DND-41 (cell line): ENCODE measurements at regions not wholly inside any gene's neighbourhood (a gene's known extent, or its start where the extent isn't known, plus 50 kb on each side); places are given as distances from the start of the nearest gene placed in this dataset.

ENCODE experiments used
- ATAC-seq: fragments of 200-7000 bp; cut with Tn5 transposase; 3 replicates; pipeline ENCODE4 v1.9.1; 2021; ENCODE audit warnings: low read depth; ENCODE audit not compliant: insufficient read depth
- DNase-seq: peaks from one replicate; pipeline ENCODE4 v3.0.0-alpha.2; 2020
- H2AFZ ChIP-seq: 2 replicates; pipeline ENCODE4 v1.6.0; 2012; ENCODE audit warnings: low read depth, low read length
- H3K27ac ChIP-seq: 2 replicates; pipeline ENCODE4 v1.5.1; 2012; ENCODE audit warnings: low read length, inconsistent platforms
- H3K27me3 ChIP-seq: fragments of 200-600 bp; sonication (generic); 2 replicates; pipeline ENCODE4 v1.6.0; 2012; ENCODE audit warnings: low read length, mild to moderate bottlenecking, inconsistent platforms; ENCODE audit not compliant: insufficient read depth, poor library complexity
- H3K36me3 ChIP-seq: 2 replicates; pipeline ENCODE4 v1.5.1; 2012; ENCODE audit warnings: low read length, inconsistent platforms; ENCODE audit not compliant: insufficient read depth
- H3K4me1 ChIP-seq: 2 replicates; pipeline ENCODE4 v1.5.1; 2012; ENCODE audit warnings: mild to moderate bottlenecking, low read length; ENCODE audit not compliant: insufficient read depth
- H3K4me2 ChIP-seq: 2 replicates; pipeline ENCODE4 v1.6.0; 2012; ENCODE audit warnings: mild to moderate bottlenecking, moderate library complexity, low read length, inconsistent platforms; ENCODE audit not compliant: insufficient read depth
- H3K4me3 ChIP-seq, 2 experiments: fragments of 200-600 bp in 1 of 2; shearing (Covaris generic) in 1 of 2; 2 replicates each; pipeline ENCODE4 v1.5.1; 2012 to 2016; ENCODE audit warnings: inconsistent platforms in 2 of 2, low read length in 2 of 2, mild to moderate bottlenecking in 2 of 2, low read depth in 1 of 2, moderate library complexity in 1 of 2
- H3K79me2 ChIP-seq: 2 replicates; pipeline ENCODE4 v1.6.0; 2012; ENCODE audit warnings: low read length, inconsistent platforms; ENCODE audit not compliant: insufficient read depth
- H3K9ac ChIP-seq: 2 replicates; pipeline ENCODE4 v1.6.0; 2012; ENCODE audit warnings: low read depth, mild to moderate bottlenecking, inconsistent platforms, low read length, moderate library complexity
- H3K9me3 ChIP-seq: 2 replicates; pipeline ENCODE4 v1.5.1; 2012; ENCODE audit warnings: low read length, moderate library complexity, mild to moderate bottlenecking, inconsistent platforms; ENCODE audit not compliant: insufficient read depth, severe bottlenecking
- H4K20me1 ChIP-seq: 2 replicates; pipeline ENCODE4 v1.6.0; 2012; ENCODE audit warnings: low read length; ENCODE audit not compliant: insufficient read depth
- EZH2 ChIP-seq: IDR thresholded peaks from 3 replicates; pipeline ENCODE4 v1.6.1; 2012; ENCODE audit warnings: borderline replicate concordance, low read depth, mild to moderate bottlenecking, moderate library complexity, low read length, inconsistent platforms; ENCODE audit not compliant: severe bottlenecking
- TF ChIP-seq, protein P1 (sequence below): IDR thresholded peaks from 2 replicates; pipeline ENCODE4 v1.5.1; 2012; ENCODE audit warnings: borderline replicate concordance, low read length, moderate library complexity, mild to moderate bottlenecking; ENCODE audit not compliant: poor library complexity, severe bottlenecking; ENCODE audit errors: extremely low read depth

DNA sequence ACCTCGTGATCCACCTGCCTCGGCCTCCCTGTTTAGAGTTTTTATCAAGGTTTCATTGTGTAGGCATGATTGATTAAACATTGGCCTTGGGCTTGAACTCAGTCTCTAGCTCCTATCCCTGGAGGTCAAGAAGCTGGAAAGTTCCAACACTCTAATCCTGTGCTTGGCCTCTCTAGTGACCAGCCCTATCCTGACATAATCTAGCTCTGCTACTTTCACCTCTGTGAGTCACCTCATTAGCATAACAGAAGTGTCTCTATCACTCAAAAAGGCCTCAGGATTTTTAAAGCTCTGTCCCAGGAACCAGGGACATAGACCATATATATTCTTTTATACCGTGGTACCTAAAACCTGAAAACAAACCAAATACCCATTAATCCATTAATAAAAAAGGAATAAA is 377.5 kb downstream of the CENPC start:
- no peak overlapping the region for H3K27ac ChIP-seq
- no peaks in the 10 kb centered on the region for H3K4me1 ChIP-seq
- H3K79me2 ChIP-seq: no peaks in the 10 kb centered on the region
- no peak overlapping the region for H3K4me2 ChIP-seq
- TF ChIP-seq, protein P1, sequence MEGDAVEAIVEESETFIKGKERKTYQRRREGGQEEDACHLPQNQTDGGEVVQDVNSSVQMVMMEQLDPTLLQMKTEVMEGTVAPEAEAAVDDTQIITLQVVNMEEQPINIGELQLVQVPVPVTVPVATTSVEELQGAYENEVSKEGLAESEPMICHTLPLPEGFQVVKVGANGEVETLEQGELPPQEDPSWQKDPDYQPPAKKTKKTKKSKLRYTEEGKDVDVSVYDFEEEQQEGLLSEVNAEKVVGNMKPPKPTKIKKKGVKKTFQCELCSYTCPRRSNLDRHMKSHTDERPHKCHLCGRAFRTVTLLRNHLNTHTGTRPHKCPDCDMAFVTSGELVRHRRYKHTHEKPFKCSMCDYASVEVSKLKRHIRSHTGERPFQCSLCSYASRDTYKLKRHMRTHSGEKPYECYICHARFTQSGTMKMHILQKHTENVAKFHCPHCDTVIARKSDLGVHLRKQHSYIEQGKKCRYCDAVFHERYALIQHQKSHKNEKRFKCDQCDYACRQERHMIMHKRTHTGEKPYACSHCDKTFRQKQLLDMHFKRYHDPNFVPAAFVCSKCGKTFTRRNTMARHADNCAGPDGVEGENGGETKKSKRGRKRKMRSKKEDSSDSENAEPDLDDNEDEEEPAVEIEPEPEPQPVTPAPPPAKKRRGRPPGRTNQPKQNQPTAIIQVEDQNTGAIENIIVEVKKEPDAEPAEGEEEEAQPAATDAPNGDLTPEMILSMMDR: no peak
- TF ChIP-seq EZH2: no peak
- no peak overlapping the region for H3K9ac ChIP-seq
- H3K36me3 ChIP-seq: no peaks in the 10 kb centered on the region
- no peak overlapping the region for H2AFZ ChIP-seq
- DNase-seq (no peak), ATAC-seq (no peak)
- no peaks in the 10 kb centered on the region for H3K27me3 ChIP-seq
- H4K20me1 ChIP-seq: no peaks in the 10 kb centered on the region
- no peak overlapping the region for H3K4me3 ChIP-seq
- H3K9me3 ChIP-seq: no peaks in the 10 kb centered on the region

- TF ChIP-seq, protein P1: no peak
- no peak for TF ChIP-seq EZH2
- Histone ChIP-seq H3K27ac (no peak overlapping the region), H3K4me3 (no peak overlapping the region), H3K27me3 (no peaks in the 10 kb centered on the region), H3K4me1 (peaks cover 8% of the 10 kb centered on the region; the same call in 1 of the 2 replicates), H3K9ac (no peak overlapping the region), H2AFZ (no peak overlapping the region), H3K4me2 (no peak overlapping the region), H4K20me1 (no peaks in the 10 kb centered on the region), H3K36me3 (no peaks in the 10 kb centered on the region), H3K9me3 (no peaks in the 10 kb centered on the region), H3K79me2 (no peaks in the 10 kb centered on the region)
- ATAC-seq (no peak), DNase-seq (no peak)
Observed at GRCh38 chr4:67162690-67163089, 382.6 kb downstream of the CENPC start.

- H3K27me3 ChIP-seq: no peaks in the 10 kb centered on the region
- no peak overlapping the region for H3K4me2 ChIP-seq
- peaks cover 8% of the 10 kb centered on the region; the same call in 1 of the 2 replicates for H3K4me1 ChIP-seq
- H2AFZ ChIP-seq: no peak overlapping the region
- no peaks in the 10 kb centered on the region for H3K9me3 ChIP-seq
- no peak overlapping the region for H3K9ac ChIP-seq
- H3K4me3 ChIP-seq: no peak overlapping the region
- H3K36me3 ChIP-seq: no peaks in the 10 kb centered on the region
- no peak for TF ChIP-seq EZH2
- TF ChIP-seq, protein P1: no peak
- no peaks in the 10 kb centered on the region for H4K20me1 ChIP-seq
- no peak for ATAC-seq
- H3K27ac ChIP-seq: no peak overlapping the region
- DNase-seq: no peak
- no peaks in the 10 kb centered on the region for H3K79me2 ChIP-seq
Observed at GRCh38 chr4:67161311-67161710, 384.0 kb downstream of the CENPC start.

DNA sequence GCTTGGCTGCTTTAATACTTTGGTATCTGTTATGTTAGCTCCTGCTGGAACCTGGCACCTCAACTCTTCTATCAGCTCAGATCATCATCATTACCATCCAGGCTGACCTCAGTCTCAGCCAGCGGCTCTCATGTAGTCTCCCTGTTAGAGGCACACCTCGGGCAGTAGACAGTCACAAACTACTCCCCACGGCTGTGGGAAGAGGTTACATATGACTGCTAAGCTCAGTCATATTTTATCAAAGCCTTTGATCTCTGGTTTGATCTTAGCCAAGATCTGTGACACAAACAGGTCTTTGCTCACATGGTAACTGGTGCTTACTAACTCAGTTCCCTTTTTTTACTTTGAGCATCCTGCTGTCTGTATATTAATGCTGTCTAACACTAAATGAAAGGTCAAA is 384.9 kb downstream of the CENPC start:
- H2AFZ ChIP-seq: peak overlapping the region; percentile 36; the same call in 1 of the 2 replicates
- H3K4me1 ChIP-seq: peaks cover 8% of the 10 kb centered on the region; the same call in 1 of the 2 replicates
- H3K36me3 ChIP-seq: no peaks in the 10 kb centered on the region
- peak; percentile 12 for DNase-seq
- H3K4me3 ChIP-seq: no peak overlapping the region
- peak; percentile 86 for ATAC-seq
- no peaks in the 10 kb centered on the region for H3K79me2 ChIP-seq
- no peak overlapping the region for H3K4me2 ChIP-seq
- H3K9me3 ChIP-seq: no peaks in the 10 kb centered on the region
- no peaks in the 10 kb centered on the region for H4K20me1 ChIP-seq
- no peak overlapping the region for H3K27ac ChIP-seq
- H3K27me3 ChIP-seq: no peaks in the 10 kb centered on the region
- H3K9ac ChIP-seq: no peak overlapping the region
- TF ChIP-seq, protein P1: no peak
- TF ChIP-seq EZH2: no peak
